WI38 (cell line): ENCODE measurements at regions not wholly inside any gene's neighbourhood (a gene's known extent, or its start where the extent isn't known, plus 50 kb on each side); places are given as distances from the start of the nearest gene placed in this dataset.

ENCODE experiments used
- H3K4me3 ChIP-seq: 2 replicates; pipeline ENCODE4 v1.5.1; 2011; ENCODE audit warnings: low read depth, mild to moderate bottlenecking, control low read depth, low read length
- CTCF ChIP-seq: IDR thresholded peaks from 2 replicates; pipeline ENCODE4 v1.5.1; 2012; ENCODE audit warnings: low read depth, mild to moderate bottlenecking, control low read depth, low read length

DNA sequence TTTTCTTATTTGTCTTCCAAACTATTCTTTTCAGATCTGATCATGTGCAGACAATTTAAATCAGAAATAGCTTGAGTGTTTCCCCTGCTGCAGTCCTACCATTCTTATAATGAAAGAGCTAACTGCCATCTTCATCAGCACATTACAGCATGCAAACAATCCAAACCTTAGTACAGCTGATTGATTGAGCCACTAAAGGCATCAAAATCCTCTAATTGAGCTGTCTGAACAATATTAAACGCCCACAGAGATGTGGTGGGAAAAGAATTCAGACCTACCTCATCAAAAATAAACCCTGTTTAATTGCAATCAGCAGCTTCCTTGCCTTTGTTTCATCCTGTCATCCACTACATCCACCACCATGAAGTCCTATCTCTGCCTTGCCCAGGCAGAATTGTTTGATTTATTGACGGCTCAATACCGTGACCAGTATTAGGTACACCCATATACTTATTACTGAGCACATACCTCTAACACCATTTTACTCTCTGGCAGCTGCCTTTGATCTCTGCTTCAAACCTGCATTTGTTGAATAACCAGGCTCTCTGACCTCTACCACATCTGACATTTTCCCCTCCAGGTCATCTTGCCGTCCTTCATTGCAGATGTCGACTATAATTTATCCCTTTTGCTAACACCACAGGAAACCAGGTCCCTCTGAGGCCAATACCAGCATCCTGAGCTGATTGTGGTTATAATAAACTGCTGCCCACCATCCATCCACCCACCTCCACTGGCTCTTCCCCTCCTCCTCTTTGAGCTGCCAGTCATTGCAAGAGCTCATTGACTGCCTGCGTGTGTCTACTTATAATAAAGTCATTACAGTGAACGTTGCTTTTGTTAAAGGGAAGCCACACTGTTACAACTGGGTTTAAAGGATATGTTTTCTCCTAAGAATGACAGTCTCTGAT is 78.5 kb downstream of the RBM43 start:
- no peak for TF ChIP-seq CTCF
- no peak overlapping the region for H3K4me3 ChIP-seq

DNA sequence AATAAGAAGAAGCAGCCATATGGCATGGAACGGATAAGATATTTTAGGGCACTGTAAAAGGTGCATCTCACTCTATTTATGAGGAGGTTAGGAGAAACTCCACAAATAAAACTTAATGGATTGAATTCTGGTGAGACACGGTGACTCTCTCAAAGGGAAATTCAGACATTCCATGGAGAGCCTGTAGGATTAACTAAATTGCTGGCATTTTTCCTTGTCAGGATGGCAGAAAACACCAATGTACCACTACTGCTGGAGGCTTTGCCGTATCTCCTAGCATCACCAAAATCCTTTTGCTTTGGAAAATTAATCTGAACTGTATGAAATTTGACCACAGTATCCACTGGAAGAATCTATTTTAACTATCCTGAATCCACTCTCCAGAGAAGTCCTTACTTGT is 79.3 kb downstream of the RBM43 start:
- TF ChIP-seq CTCF: no peak

DNA sequence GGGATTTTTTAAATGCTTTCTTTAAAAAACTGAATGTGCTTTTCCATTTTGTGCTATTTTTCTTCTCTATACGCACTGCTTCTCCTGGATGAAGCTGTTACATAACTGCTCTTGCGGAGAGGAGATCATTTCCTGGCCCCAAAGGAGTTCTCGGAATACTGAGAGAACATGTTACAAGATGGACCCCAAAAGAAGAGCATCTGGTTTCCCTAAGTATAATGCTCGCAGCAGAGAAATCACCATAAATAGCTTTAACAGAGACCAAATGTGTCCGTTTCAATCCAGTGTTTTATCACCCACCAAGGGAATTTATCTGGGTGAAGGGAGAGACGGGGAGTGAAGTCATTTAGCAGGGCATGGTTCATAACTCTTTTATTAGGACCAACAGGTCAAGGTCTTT is 80.1 kb downstream of the RBM43 start:
- no peak for TF ChIP-seq CTCF

More for the DNA sequence above, 79.3 kb downstream of the RBM43 start:
- H3K4me3 ChIP-seq: no peak overlapping the region

DNA sequence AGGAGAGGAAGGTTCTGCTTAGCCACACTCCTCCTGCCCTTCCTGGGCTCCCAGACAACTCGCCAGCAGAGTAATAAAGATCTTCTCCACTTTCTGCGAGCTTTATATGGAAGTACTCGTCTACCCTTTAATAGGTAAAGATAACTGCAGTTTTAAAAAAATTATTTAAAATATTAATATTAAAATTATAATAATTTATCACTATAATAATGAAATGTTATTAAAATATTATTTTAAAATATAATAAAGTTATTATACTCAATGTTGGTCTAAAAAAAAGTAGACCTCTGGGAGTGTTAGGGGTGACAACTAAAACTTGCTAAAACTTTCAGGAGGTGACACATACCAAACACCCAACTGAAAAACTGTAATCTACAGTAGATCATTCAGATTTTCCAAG is 81.5 kb downstream of the RBM43 start:
- no peak for TF ChIP-seq CTCF
- H3K4me3 ChIP-seq: no peak overlapping the region

More for the DNA sequence above, 80.1 kb downstream of the RBM43 start:
- H3K4me3 ChIP-seq: no peak overlapping the region

DNA sequence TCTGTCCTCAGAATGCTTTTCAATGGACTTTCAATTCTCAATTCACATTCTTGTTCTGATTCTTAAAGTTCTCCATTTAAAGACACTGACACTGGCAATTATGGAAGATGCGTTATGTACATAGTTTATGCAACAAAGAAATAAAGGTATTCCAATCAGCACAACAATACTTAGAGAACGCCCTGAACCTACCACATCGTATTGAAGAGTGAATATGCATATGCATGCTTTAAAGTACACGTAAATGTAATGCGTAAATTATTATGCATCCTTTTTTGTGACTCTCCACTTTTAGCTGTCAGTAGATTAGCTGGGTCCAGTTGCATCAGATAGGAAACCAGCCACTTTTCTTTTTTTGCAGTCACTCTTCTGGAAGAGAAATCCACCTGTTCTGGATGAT is 83.5 kb downstream of the RBM43 start:
- no peak for TF ChIP-seq CTCF
- H3K4me3 ChIP-seq: no peak overlapping the region

DNA sequence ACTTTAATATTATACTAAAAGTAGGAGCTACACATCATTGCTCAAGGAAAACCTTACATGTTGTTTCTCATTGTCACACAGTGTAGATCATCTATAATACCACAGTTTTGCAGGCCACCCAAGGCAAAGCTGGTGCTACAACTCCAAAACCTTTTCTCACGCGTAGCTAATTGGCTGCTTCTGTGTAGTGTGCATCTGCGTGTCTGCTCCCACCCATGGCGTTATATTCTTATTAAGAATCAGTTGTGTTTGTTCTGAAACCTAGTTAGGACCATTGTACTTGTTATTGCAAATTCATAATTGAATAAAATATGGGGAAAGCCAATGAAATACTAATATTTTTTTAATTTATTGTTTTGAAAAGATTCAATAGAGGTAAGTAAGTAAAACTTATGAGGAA is 83.9 kb downstream of the RBM43 start:
- no peak overlapping the region for H3K4me3 ChIP-seq
- TF ChIP-seq CTCF: no peak

GRCh38 chr2:151176661-151177060 is 85.0 kb downstream of the RBM43 start:
- TF ChIP-seq CTCF: no peak
- H3K4me3 ChIP-seq: no peak overlapping the region
